Gastroesophageal sphincter (tissue), 4 donors: ENCODE measurements at regions not wholly inside any gene's neighbourhood (a gene's known extent, or its start where the extent isn't known, plus 50 kb on each side); places are given as distances from the start of the nearest gene placed in this dataset.

Source experiments
- ATAC-seq: fragments of 150-250 bp; one replicate; pipeline ENCODE4 v1.9.1; 2016; ENCODE audit warnings: mild to moderate bottlenecking, moderate library complexity
- H3K27ac ChIP-seq, 4 donors: fragments of 200-600 bp; sonication (generic) in 3 of 4; 1 replicate in 3 of 4; 2 replicates in 1 of 4; pipeline ENCODE4 v1.5.1; 2016 to 2019
- H3K27me3 ChIP-seq: fragments of 200-600 bp; sonication (generic); one replicate; pipeline ENCODE4 v1.5.1; 2019
- H3K36me3 ChIP-seq, 2 donors: fragments of 200-600 bp; sonication (generic); one replicate each; pipeline ENCODE4 v1.5.1; 2019; ENCODE audit warnings: control low read depth in 1 of 2
- H3K4me1 ChIP-seq, 3 donors: fragments of 200-600 bp; sonication (generic); 1 replicate in 2 of 3; 2 replicates in 1 of 3; pipeline ENCODE4 v1.5.1; 2016 to 2019; ENCODE audit warnings: control low read depth in 2 of 3
- H3K4me3 ChIP-seq, 2 donors: fragments of 200-600 bp; sonication (generic); one replicate each; pipeline ENCODE4 v1.5.1; 2019; ENCODE audit warnings: mild to moderate bottlenecking in 1 of 2, moderate library complexity in 1 of 2
- H3K9me3 ChIP-seq, 3 donors: fragments of 200-600 bp; sonication (generic); one replicate each; pipeline ENCODE4 v1.5.1; 2017 to 2019; ENCODE audit warnings: control low read depth in 2 of 3
- CTCF ChIP-seq, 4 experiments: fragments of 200-600 bp in 2 of 4; fragments of 450-650 bp in 2 of 4; sonication (generic) in 1 of 4; IDR thresholded peaks; one replicate each; pipeline ENCODE4 v1.5.1; 2017 to 2019; ENCODE audit warnings: antibody characterized with exemption in 4 of 4, mild to moderate bottlenecking in 2 of 4, moderate library complexity in 2 of 4
- EP300 ChIP-seq: sonication (generic); formaldehyde crosslinking; IDR thresholded peaks from one replicate; pipeline ENCODE4 v1.6.1; 2017; ENCODE audit warnings: antibody characterized with exemption, mild to moderate bottlenecking
- POLR2A ChIP-seq, 2 donors: fragments of 450-650 bp; IDR thresholded peaks; one replicate each; pipeline ENCODE4 v1.6.1; 2017; ENCODE audit warnings: antibody characterized with exemption in 2 of 2, mild to moderate bottlenecking in 2 of 2, moderate library complexity in 1 of 2
- POLR2AphosphoS5 ChIP-seq: sonication (generic); formaldehyde crosslinking; IDR thresholded peaks from one replicate; pipeline ENCODE4 v1.6.1; 2017; ENCODE audit warnings: antibody characterized with exemption
- WGBS, 2 donors: methylation state at CpG; one replicate each; pipeline ENCODE4 v1.1.5; 2018; ENCODE audit warnings: low coverage in 1 of 2; 5-methylcytosine and 5-hydroxymethylcytosine counted together

- Histone ChIP-seq H3K4me3 (no peak overlapping the region), H3K9me3 (no peaks in the 10 kb centered on the region), H3K27ac (no peak overlapping the region), H3K4me1 (no peaks in the 10 kb centered on the region), H3K27me3 (no peaks in the 10 kb centered on the region), H3K36me3 (no peaks in the 10 kb centered on the region)
- 87 to 92% methylated on average over 2 of the region's 2 CpGs for WGBS, 2 donors
- ATAC-seq = no peak
- no peak for TF ChIP-seq POLR2A (IDR thresholded peaks at IDR 0.05)
- no peak for TF ChIP-seq EP300
- no peak for TF ChIP-seq POLR2AphosphoS5
- no peak for TF ChIP-seq CTCF (IDR thresholded peaks at IDR 0.05)
Measured at GRCh38 chr16:51733181-51733580, 582.1 kb upstream of the SALL1 start.

GRCh38 chr16:51731160-51731559, 580.1 kb upstream of the SALL1 start:
- H3K4me1 ChIP-seq = no peaks in the 10 kb centered on the region

GRCh38 chr16:51723036-51723724, 572.1 kb upstream of the SALL1 start:
- H3K36me3 ChIP-seq = no peaks in the 10 kb centered on the region
- no peaks in the 10 kb centered on the region for H3K27me3 ChIP-seq
- no peak overlapping the region for H3K4me3 ChIP-seq
- TF ChIP-seq POLR2A (IDR thresholded peaks at IDR 0.05) = no peak
- TF ChIP-seq POLR2AphosphoS5 = no peak
- TF ChIP-seq CTCF (IDR thresholded peaks at IDR 0.05) = no peak
- no peak for TF ChIP-seq EP300
- no peaks in the 10 kb centered on the region for H3K4me1 ChIP-seq
- ATAC-seq = no peak
- peaks cover 0 to 4% (median 0%) of the 10 kb centered on the region in 3 donors for H3K9me3 ChIP-seq
- WGBS, 2 donors = 12 to 13% methylated on average over 8 of the region's 8 CpGs
- no peak overlapping the region for H3K27ac ChIP-seq

More at GRCh38 chr16:51731160-51731559, 580.1 kb upstream of the SALL1 start:
- WGBS, 2 donors = 17 to 80% methylated on average over 1 to 4 of the region's 4 CpGs
- Histone ChIP-seq H3K4me3 (no peak overlapping the region), H3K27ac (no peak overlapping the region), H3K9me3 (no peaks in the 10 kb centered on the region), H3K36me3 (no peaks in the 10 kb centered on the region), H3K27me3 (no peaks in the 10 kb centered on the region)
- no peak for ATAC-seq
- TF ChIP-seq EP300 (no peak), POLR2A (IDR thresholded peaks at IDR 0.05) (no peak), POLR2AphosphoS5 (no peak), CTCF (IDR thresholded peaks at IDR 0.05) (no peak)

DNA sequence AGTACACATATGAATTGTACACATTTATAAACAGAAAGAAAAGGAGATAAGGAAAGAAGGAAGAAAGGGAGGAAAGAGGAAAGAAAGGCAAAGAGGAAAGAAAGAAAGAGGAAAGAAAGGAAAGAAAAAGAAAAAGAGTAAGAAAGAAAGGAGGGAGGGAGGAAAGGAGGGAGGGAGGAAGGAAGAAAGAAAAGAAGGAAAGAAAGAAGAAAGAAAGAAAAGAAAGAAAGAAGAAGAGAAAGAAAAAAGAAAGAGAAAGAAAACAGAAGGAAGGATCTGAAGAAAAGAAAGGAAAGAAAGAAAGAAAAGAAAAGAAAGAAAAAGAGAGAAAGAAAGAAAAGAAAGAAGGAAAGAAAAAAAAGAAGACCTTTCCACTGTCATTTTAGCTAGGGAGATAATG, 571.4 kb upstream of the SALL1 start:
- peaks cover 0 to 4% (median 0%) of the 10 kb centered on the region in 3 donors for H3K9me3 ChIP-seq
- TF ChIP-seq EP300 (no peak), POLR2AphosphoS5 (no peak), POLR2A (IDR thresholded peaks at IDR 0.05) (no peak), CTCF (IDR thresholded peaks at IDR 0.05) (no peak)
- no peak for ATAC-seq

GRCh38 chr16:51719376-51719775, 568.3 kb upstream of the SALL1 start:
- H3K4me1 ChIP-seq = no peaks in the 10 kb centered on the region
- TF ChIP-seq EP300 (no peak), CTCF (IDR thresholded peaks at IDR 0.05) (no peak), POLR2AphosphoS5 (no peak), POLR2A (IDR thresholded peaks at IDR 0.05) (no peak)
- no peaks in the 10 kb centered on the region for H3K36me3 ChIP-seq
- H3K9me3 ChIP-seq = peaks cover 0 to 16% (median 0%) of the 10 kb centered on the region in 3 donors
- H3K27me3 ChIP-seq = no peaks in the 10 kb centered on the region
- no peak for ATAC-seq
- no peak overlapping the region for H3K27ac ChIP-seq
- WGBS, 2 donors = 75 to 91% methylated on average over 3 of the region's 3 CpGs
- no peak overlapping the region for H3K4me3 ChIP-seq

More for the DNA sequence above, 571.4 kb upstream of the SALL1 start:
- Histone ChIP-seq H3K36me3 (no peaks in the 10 kb centered on the region), H3K27me3 (no peaks in the 10 kb centered on the region), H3K27ac (no peak overlapping the region), H3K4me1 (no peaks in the 10 kb centered on the region), H3K4me3 (no peak overlapping the region)
